HCT116 (cell line): ENCODE measurements at regions not wholly inside any gene's neighbourhood (a gene's known extent, or its start where the extent isn't known, plus 50 kb on each side); places are given as distances from the start of the nearest gene placed in this dataset.

Experiments
- ATAC-seq: fragments of 200-7000 bp; cut with Tn5 transposase; 2 replicates; pipeline ENCODE4 v1.9.1; 2020; ENCODE audit warnings: mild to moderate bottlenecking, moderate library complexity
- BruUV-seq: library from RNA; stranded (reverse); fragments of 400-500 nt; replicated peaks from 2 replicates; lab custom pipeline; 2021; lab: Mats Ljungman, UMichigan
- CTCF ChIA-PET: fragments of 300-600 bp; sonication (Branson Sonifier 250); formaldehyde crosslinking; loops from one replicate; lab custom pipeline; 2021; ENCODE audit warnings: antibody characterized with exemption; lab: Charles Lee
- POLR2A ChIA-PET: fragments of 300-600, 350-600 bp; sonication (Branson Sonifier 250); formaldehyde crosslinking; loops from one replicate; lab custom pipeline; 2021; ENCODE audit warnings: antibody characterized with exemption; lab: Charles Lee
- RAD21 ChIA-PET, 2 experiments: fragments of 300-600 bp; sonication (Branson Sonifier 250); formaldehyde crosslinking; loops; one replicate each; lab custom pipeline; 2023; ENCODE audit warnings: low total read pairs in 2 of 2; ENCODE audit not compliant: uncharacterized antibody in 2 of 2, unreplicated experiment in 2 of 2, low non-redundant PET in 1 of 2; lab: Charles Lee
- DNase-seq: peaks from one replicate; pipeline ENCODE4 v3.0.0-alpha.2; 2010; ENCODE audit warnings: low read depth, low spot score
- H2AFZ ChIP-seq: fragments of 200-600 bp; shearing (Covaris generic), sonication (generic); 2 replicates; pipeline ENCODE4 v1.6.1; 2017; ENCODE audit warnings: low read depth, mixed run types, mixed read lengths, antibody characterized with exemption, low read length; ENCODE audit not compliant: poor library complexity, severe bottlenecking
- H3K27ac ChIP-seq: 2 replicates; pipeline ENCODE4 v1.5.1; 2012; ENCODE audit warnings: low read depth, low read length
- H3K27me3 ChIP-seq: fragments of 200-600 bp; sonication (generic); 2 replicates; pipeline ENCODE4 v1.6.1; 2016; ENCODE audit warnings: mixed run types, low read length, mixed read lengths; ENCODE audit not compliant: insufficient read depth
- H3K36me3 ChIP-seq, 2 experiments: fragments of 200-500 bp in 1 of 2; fragments of 200-600 bp in 1 of 2; sonication (Bioruptor generic) in 1 of 2; sonication (generic) in 1 of 2; 2 replicates each; pipeline versions ENCODE4 v1.5.1 to v1.6.1; 2014 to 2016; ENCODE audit warnings: low read length in 2 of 2, inconsistent platforms in 1 of 2, mixed read lengths in 1 of 2, mixed run types in 1 of 2; ENCODE audit not compliant: insufficient read depth in 2 of 2, control insufficient read depth in 1 of 2
- H3K4me1 ChIP-seq, 2 experiments: fragments of 200-600 bp in 1 of 2; sonication (generic) in 1 of 2; 2 replicates each; pipeline versions ENCODE4 v1.5.1 to v1.6.1; 2012 to 2017; ENCODE audit warnings: low read length in 2 of 2, inconsistent platforms in 1 of 2, mild to moderate bottlenecking in 1 of 2, mixed read lengths in 1 of 2, mixed run types in 1 of 2, moderate library complexity in 1 of 2; ENCODE audit not compliant: insufficient read depth in 2 of 2, control insufficient read depth in 1 of 2
- H3K4me2 ChIP-seq: fragments of 200-600 bp; sonication (generic); 2 replicates; pipeline ENCODE4 v1.6.1; 2017; ENCODE audit warnings: mixed run types, low read length, mixed read lengths
- H3K4me3 ChIP-seq, 2 experiments: fragments of 200-600 bp in 1 of 2; sonication (generic) in 1 of 2; replicated peaks in 1 of 2; 2 replicates each; pipeline ENCODE4 v1.5.1; 2011 to 2016; ENCODE audit warnings: low read length in 2 of 2, control low read depth in 1 of 2, low read depth in 1 of 2, mild to moderate bottlenecking in 1 of 2, mixed read lengths in 1 of 2, mixed run types in 1 of 2
- H3K79me2 ChIP-seq: fragments of 200-600 bp; sonication (generic); 2 replicates; pipeline ENCODE4 v1.6.1; 2017; ENCODE audit warnings: mild to moderate bottlenecking, mixed run types, low read length, moderate library complexity, mixed read lengths; ENCODE audit not compliant: insufficient read depth
- H3K9ac ChIP-seq: fragments of 200-600 bp; sonication (generic); 2 replicates; pipeline ENCODE4 v1.6.1; 2016; ENCODE audit warnings: low read length, mixed read lengths
- H3K9me2 ChIP-seq: fragments of 200-600 bp; sonication (generic), shearing (Covaris generic); 2 replicates; pipeline ENCODE4 v1.6.1; 2017; ENCODE audit warnings: mixed run types, mild to moderate bottlenecking, moderate library complexity; ENCODE audit not compliant: insufficient read depth
- H3K9me3 ChIP-seq, 2 experiments: fragments of 200-500 bp in 1 of 2; fragments of 200-600 bp in 1 of 2; sonication (Bioruptor generic) in 1 of 2; sonication (generic) in 1 of 2; 2 replicates each; pipeline ENCODE4 v1.6.1; 2014 to 2017; ENCODE audit warnings: low read length in 2 of 2, mixed read lengths in 2 of 2, inconsistent platforms in 1 of 2, low read depth in 1 of 2, mild to moderate bottlenecking in 1 of 2, mixed run types in 1 of 2, moderate library complexity in 1 of 2; ENCODE audit not compliant: control insufficient read depth in 1 of 2, insufficient read depth in 1 of 2
- H4K20me1 ChIP-seq: fragments of 200-600 bp; sonication (generic), shearing (Covaris generic); 2 replicates; pipeline ENCODE4 v1.6.1; 2017; ENCODE audit warnings: mixed run types, mild to moderate bottlenecking, moderate library complexity; ENCODE audit not compliant: insufficient read depth
- CEBPB ChIP-seq: IDR thresholded peaks from 2 replicates; pipeline ENCODE4 v1.6.1; 2012; ENCODE audit warnings: low read depth
- CTCF ChIP-seq, 3 experiments: fragments of 200-600 bp in 1 of 3; sonication (generic) in 1 of 3; IDR thresholded peaks in 2 of 3; conservative IDR thresholded peaks in 1 of 3; 2 replicates each; pipeline ENCODE4 v1.5.1; 2012 to 2017; ENCODE audit warnings: low read depth in 2 of 3, low read length in 2 of 3, antibody characterized with exemption in 1 of 3, borderline replicate concordance in 1 of 3, control low read depth in 1 of 3, mild to moderate bottlenecking in 1 of 3, mixed read lengths in 1 of 3, mixed run types in 1 of 3, moderate library complexity in 1 of 3; ENCODE audit not compliant: insufficient read depth in 1 of 3
- MAX ChIP-seq: IDR thresholded peaks from 2 replicates; pipeline ENCODE4 v1.6.1; 2012
- POLR2A ChIP-seq: IDR thresholded peaks from 2 replicates; pipeline ENCODE4 v1.7.0; 2011; ENCODE audit warnings: borderline replicate concordance; ENCODE audit not compliant: insufficient read depth, insufficient read length; ENCODE audit errors: extremely low read depth
- POLR2AphosphoS5 ChIP-seq: IDR thresholded peaks from 2 replicates; pipeline ENCODE4 v1.6.1; 2011; ENCODE audit warnings: mild to moderate bottlenecking, low read depth, low read length, moderate library complexity
- SP1 ChIP-seq: IDR thresholded peaks from 2 replicates; pipeline ENCODE4 v1.6.1; 2012; ENCODE audit warnings: low read depth
- SRF ChIP-seq: IDR thresholded peaks from 2 replicates; pipeline ENCODE4 v1.6.1; 2012; ENCODE audit warnings: low read depth
- TCF7L2 ChIP-seq: IDR thresholded peaks from 2 replicates; pipeline ENCODE4 v1.7.0; 2011; ENCODE audit warnings: borderline replicate concordance, inconsistent platforms; ENCODE audit not compliant: insufficient read depth, insufficient read length; ENCODE audit errors: extremely low read depth
- YY1 ChIP-seq: IDR thresholded peaks from 2 replicates; pipeline ENCODE4 v1.6.1; 2011; ENCODE audit warnings: low read length, low read depth, moderate library complexity, mild to moderate bottlenecking; ENCODE audit not compliant: insufficient replicate concordance; ENCODE audit errors: extremely low read depth
- ZFX ChIP-seq: fragments of 450-650 bp; IDR thresholded peaks from 2 replicates; pipeline ENCODE4 v1.6.1; 2017
- intact Hi-C: fragments of 100-400 bp; cut with micrococcal nuclease; formaldehyde crosslinking; loops from 2 replicates; pipeline ENCODE4 v1.10.0; 2022

GRCh38 chr3:107222907-107223306, 154.3 kb upstream of the CCDC54 start:
- H3K9me2 ChIP-seq = no peaks in the 10 kb centered on the region
- H3K27me3 ChIP-seq = no peaks in the 10 kb centered on the region
- H3K27ac ChIP-seq = no peak overlapping the region
- no peak overlapping the region for H3K9ac ChIP-seq
- ChIA-PET CTCF (no interaction called here), RAD21 (no interaction called here), POLR2A (no interaction called here)
- DNase-seq (no peak), ATAC-seq (no peak)
- H3K79me2 ChIP-seq = no peaks in the 10 kb centered on the region
- H3K4me3 ChIP-seq = no peak overlapping the region
- intact Hi-C loops = no loop called here
- no peak overlapping the region for H2AFZ ChIP-seq
- H4K20me1 ChIP-seq = no peaks in the 10 kb centered on the region
- no peak overlapping the region for H3K4me2 ChIP-seq
- no TSS peak for BruUV-seq
- H3K36me3 ChIP-seq = no peaks in the 10 kb centered on the region
- no peaks in the 10 kb centered on the region for H3K9me3 ChIP-seq
- TF ChIP-seq SP1 (no peak), SRF (no peak), CTCF (IDR thresholded peaks at IDR 0.05 in 2 of 3, conservative IDR thresholded peaks at IDR 0.05 in 1 of 3; ENCODE audit: borderline replicate concordance in 1 of 3, insufficient read depth in 1 of 3, low read depth in 2 of 3, low read length in 2 of 3) (no peak), POLR2AphosphoS5 (no peak), POLR2A (no peak), TCF7L2 (no peak), ZFX (no peak), CEBPB (no peak), YY1 (no peak), MAX (no peak)
- H3K4me1 ChIP-seq = peaks cover 10 to 11% of the 10 kb centered on the region in 2 experiments
